K562 (cell line): ENCODE measurements at regions not wholly inside any gene's neighbourhood (a gene's known extent, or its start where the extent isn't known, plus 50 kb on each side); places are given as distances from the start of the nearest gene placed in this dataset.

ENCODE experiments used
- ATAC-seq: fragments of 200-7000 bp; cut with Tn5 transposase; 3 replicates; pipeline ENCODE4 v1.9.1; 2020; ENCODE audit warnings: moderate library complexity
- BruUV-seq: library from RNA; stranded (reverse); fragments of 400-500 nt; replicated peaks from 2 replicates; lab custom pipeline; 2021; lab: Mats Ljungman, UMichigan
- CTCF ChIA-PET: fragments of 300-600 bp; formaldehyde crosslinking; extraction: SDS; loops from one replicate; lab custom pipeline; 2021; ENCODE audit warnings: low intra/inter-chr PET ratio; lab: Yijun Ruan, JAX
- POLR2A ChIA-PET: fragments of 300-600, 350-650 bp; sonication (Branson Sonifier 250); formaldehyde crosslinking; extraction: SDS; loops from one replicate; lab custom pipeline; 2021; ENCODE audit warnings: antibody characterized with exemption, inconsistent platforms; lab: Yijun Ruan, JAX
- DNase-seq, 4 experiments: peaks; one replicate each; pipeline versions ENCODE4 v3.0.0 to v3.0.0-alpha.2; 2011 to 2018; ENCODE audit warnings: low spot score in 3 of 4, mixed read lengths in 3 of 4; ENCODE audit errors: extremely low read depth in 1 of 4
- FAIRE-seq: peaks from 2 replicates; lab custom pipeline; 2011; peaks lifted over from hg19 to GRCh38; lab: Jason Lieb, UNC
- H2AFZ ChIP-seq: 2 replicates; pipeline ENCODE4 v1.6.0; 2011; ENCODE audit warnings: low read depth, low read length, control low read depth, inconsistent platforms
- H3K27ac ChIP-seq: fragments of 200-600 bp; 3 replicates; pipeline ENCODE4 v1.8.0; 2011; ENCODE audit warnings: low read depth, mild to moderate bottlenecking, control low read depth, inconsistent platforms, low read length, moderate library complexity, mixed read lengths; ENCODE audit errors: extremely low read depth
- H3K27me3 ChIP-seq, 2 experiments: fragments of 300-600 bp in 1 of 2; 2 replicates in 1 of 2; 3 replicates in 1 of 2; pipeline versions ENCODE4 v1.6.0 to v1.8.0; 2011; ENCODE audit warnings: inconsistent platforms in 2 of 2, low read length in 2 of 2, mild to moderate bottlenecking in 1 of 2, mixed read lengths in 1 of 2, moderate library complexity in 1 of 2; ENCODE audit not compliant: control insufficient read depth in 2 of 2, insufficient read depth in 2 of 2
- H3K36me3 ChIP-seq: fragments of 300-600 bp; 3 replicates; pipeline ENCODE4 v1.8.0; 2011; ENCODE audit warnings: mild to moderate bottlenecking, low read length, inconsistent platforms; ENCODE audit not compliant: control insufficient read depth, insufficient read depth
- H3K4me1 ChIP-seq, 2 experiments: fragments of 200-600 bp in 1 of 2; replicated peaks in 1 of 2; 2 replicates in 1 of 2; 3 replicates in 1 of 2; pipeline versions ENCODE4 v1.5.1 to v1.8.0; 2011; ENCODE audit warnings: inconsistent platforms in 2 of 2, low read length in 2 of 2, mild to moderate bottlenecking in 1 of 2, mixed read lengths in 1 of 2, moderate library complexity in 1 of 2; ENCODE audit not compliant: control insufficient read depth in 2 of 2, insufficient read depth in 2 of 2
- H3K4me2 ChIP-seq: 2 replicates; pipeline ENCODE4 v1.6.1; 2011; ENCODE audit warnings: low read length, control low read depth, inconsistent platforms, mixed read lengths; ENCODE audit not compliant: insufficient read depth
- H3K4me3 ChIP-seq: fragments of 200-600 bp; sonication (generic), shearing (Covaris generic); 2 replicates; pipeline ENCODE4 v1.5.1; 2016; ENCODE audit warnings: control low read depth, inconsistent platforms
- H3K79me2 ChIP-seq: fragments of 200-600 bp; 3 replicates; pipeline ENCODE4 v1.8.0; 2011; ENCODE audit warnings: low read length, inconsistent platforms; ENCODE audit not compliant: control insufficient read depth, insufficient read depth
- H3K9ac ChIP-seq, 2 experiments: 2 replicates each; pipeline versions ENCODE4 v1.6.0 to v1.6.1; 2011; ENCODE audit warnings: low read depth in 2 of 2, low read length in 2 of 2, control low read depth in 1 of 2, inconsistent platforms in 1 of 2, mild to moderate bottlenecking in 1 of 2, mixed read lengths in 1 of 2; ENCODE audit not compliant: insufficient read depth in 1 of 2
- H3K9me1 ChIP-seq: one replicate; pipeline ENCODE4 v1.6.0; 2011; ENCODE audit warnings: inconsistent platforms, mild to moderate bottlenecking, low read length, moderate library complexity; ENCODE audit not compliant: control insufficient read depth, insufficient read depth
- H3K9me3 ChIP-seq: replicated peaks from 2 replicates; pipeline ENCODE4 v1.5.1; 2011; ENCODE audit warnings: low read depth, low read length, inconsistent platforms; ENCODE audit not compliant: control insufficient read depth, insufficient read depth
- H4K20me1 ChIP-seq: replicated peaks from 2 replicates; pipeline ENCODE4 v1.6.1; 2011; ENCODE audit warnings: low read length, inconsistent platforms, mixed read lengths; ENCODE audit not compliant: control insufficient read depth, insufficient read depth
- ADNP ChIP-seq: fragments of 200-800 bp; sonication (Bioruptor generic); IDR thresholded peaks from 2 replicates; pipeline ENCODE4 v1.6.1; 2016; ENCODE audit warnings: missing genetic modification characterization, missing compliant biosample characterization
- ARID1B ChIP-seq: fragments of 450-650 bp; IDR thresholded peaks from 2 replicates; pipeline ENCODE4 v1.6.1; 2016; ENCODE audit warnings: antibody characterized with exemption, mild to moderate bottlenecking, inconsistent platforms
- ASH1L ChIP-seq: fragments of 450-650 bp; IDR thresholded peaks from 2 replicates; pipeline ENCODE4 v1.6.1; 2018; ENCODE audit warnings: borderline replicate concordance, mild to moderate bottlenecking, low read depth; ENCODE audit not compliant: partially characterized antibody
- CBFA2T2 ChIP-seq: fragments of 450-650 bp; conservative IDR thresholded peaks from 2 replicates; pipeline ENCODE4 v1.6.1; 2017; ENCODE audit warnings: mild to moderate bottlenecking
- CBFA2T3 ChIP-seq: fragments of 450-650 bp; IDR thresholded peaks from 2 replicates; pipeline ENCODE4 v1.6.1; 2017
- DMBX1 ChIP-seq: fragments of 250-450 bp; sonication (Bioruptor Pico); IDR thresholded peaks from 2 replicates; pipeline ENCODE4 v1.8.0; 2022; ENCODE audit warnings: inconsistent platforms, mild to moderate bottlenecking, moderate library complexity, borderline replicate concordance
- DPF2 ChIP-seq: fragments of 450-650 bp; IDR thresholded peaks from 2 replicates; pipeline ENCODE4 v1.6.1; 2016
- HLTF ChIP-seq: fragments of 450-650 bp; IDR thresholded peaks from 2 replicates; pipeline ENCODE4 v1.6.1; 2016
- KDM1A ChIP-seq, 2 experiments: fragments of 450-650 bp; IDR thresholded peaks; 2 replicates each; pipeline ENCODE4 v1.6.1; 2016; ENCODE audit warnings: mild to moderate bottlenecking in 2 of 2
- MAFG ChIP-seq: fragments of 450-650 bp; conservative IDR thresholded peaks from 2 replicates; pipeline ENCODE4 v1.6.1; 2016; ENCODE audit warnings: missing genetic modification characterization, missing compliant biosample characterization
- PBX2 ChIP-seq, 2 experiments: IDR thresholded peaks in 1 of 2; conservative IDR thresholded peaks in 1 of 2; 2 replicates each; pipeline ENCODE4 v1.6.1; 2016; ENCODE audit warnings: low read depth in 2 of 2, mild to moderate bottlenecking in 1 of 2, missing compliant biosample characterization in 1 of 2, missing genetic modification characterization in 1 of 2, moderate library complexity in 1 of 2
- RBM25 ChIP-seq: fragments of 200-400 bp; formaldehyde crosslinking; IDR thresholded peaks from 2 replicates; pipeline ENCODE4 v1.6.1; 2018; ENCODE audit warnings: low read length, low read depth, moderate library complexity; ENCODE audit not compliant: severe bottlenecking
- RCOR1 ChIP-seq, 2 experiments: IDR thresholded peaks; 2 replicates each; pipeline ENCODE4 v1.6.1; 2012; ENCODE audit warnings: low read depth in 2 of 2, low read length in 2 of 2, borderline replicate concordance in 1 of 2, improper control_type of control experiment in 1 of 2
- SNRNP70 ChIP-seq: fragments of 200-400 bp; formaldehyde crosslinking; optimal IDR thresholded peaks from 2 replicates; pipeline ENCODE3; 2017; ENCODE audit warnings: low read depth, low read length
- TAL1 ChIP-seq: fragments of 450-650 bp; IDR thresholded peaks from 2 replicates; pipeline ENCODE4 v1.6.1; 2016; ENCODE audit warnings: mild to moderate bottlenecking
- TCF3 ChIP-seq: sonication (generic); formaldehyde crosslinking; IDR thresholded peaks from 2 replicates; pipeline ENCODE4 v1.4.0; 2020; ENCODE audit warnings: mild to moderate bottlenecking, missing genetic modification reagents
- TEAD4 ChIP-seq, 2 experiments: sonication (generic) in 1 of 2; formaldehyde crosslinking in 1 of 2; IDR thresholded peaks; 2 replicates each; pipeline versions ENCODE4 v1.6.1 to v1.8.0; 2012 to 2022; ENCODE audit warnings: borderline replicate concordance in 1 of 2, inconsistent platforms in 1 of 2, low read length in 1 of 2, mild to moderate bottlenecking in 1 of 2, missing genetic modification reagents in 1 of 2
- ZFP36 ChIP-seq: fragments of 150-350 bp; IDR thresholded peaks from 2 replicates; pipeline ENCODE4 v1.6.1; 2018; ENCODE audit warnings: low read length, low read depth; ENCODE audit not compliant: partially characterized antibody
- WGBS: fragments of 100-300 bp; shearing (Covaris generic); methylation state at CpG from one replicate; pipeline ENCODE4 v1.1.6; 2016; ENCODE audit warnings: low coverage, mixed read lengths; ENCODE audit not compliant: insufficient coverage; ENCODE audit errors: missing lambda C conversion rate; 5-methylcytosine and 5-hydroxymethylcytosine counted together
- in situ Hi-C: fragments of 300-500 bp; cut with MboI; formaldehyde crosslinking; loops from 4 replicates; pipeline ENCODE4 v1.15.0; 2018; ENCODE audit warnings: inconsistent platforms, mixed read lengths
- intact Hi-C: fragments of 100-400 bp; cut with micrococcal nuclease; formaldehyde crosslinking; loops from 2 replicates; pipeline ENCODE4 v1.14.2; 2022

DNA sequence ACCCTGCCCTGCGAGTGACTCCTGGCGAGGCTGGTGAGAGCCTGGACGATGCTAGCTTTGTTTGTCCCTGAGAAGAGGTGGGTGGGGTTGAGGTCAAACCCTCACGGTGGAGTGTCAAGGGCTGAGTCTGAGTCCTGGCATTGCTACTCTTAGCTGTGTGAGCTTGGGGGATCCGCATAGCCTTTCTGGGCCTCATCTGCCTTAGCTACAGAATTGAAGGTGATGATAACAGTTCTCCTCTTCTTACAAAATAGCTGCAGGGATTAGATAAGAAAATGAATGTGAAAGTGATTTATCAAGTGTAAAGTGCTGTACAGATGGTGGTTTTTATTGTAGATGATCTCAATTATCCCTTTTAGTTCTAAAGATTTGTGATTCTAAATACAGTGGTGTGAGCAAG is 144.6 kb downstream of the LPIN1 start:
- WGBS, result 37% methylated on average over 5 of the region's 5 CpGs
- Histone ChIP-seq H3K79me2 (no peaks in the 10 kb centered on the region), H3K9me1 (no peaks in the 10 kb centered on the region), H3K27me3 (no peaks in the 10 kb centered on the region), H3K9ac (no peak overlapping the region), H3K9me3 (peaks cover 3% of the 10 kb centered on the region), H3K27ac (no peak overlapping the region), H4K20me1 (no peaks in the 10 kb centered on the region), H3K4me2 (no peak overlapping the region), H3K4me1 (no peaks in the 10 kb centered on the region; a peak in 1 of 5 replicates), H2AFZ (no peak overlapping the region), H3K4me3 (no peak overlapping the region), H3K36me3 (no peaks in the 10 kb centered on the region)
- FAIRE-seq (no peak), DNase-seq (no peak), ATAC-seq (no peak)
- BruUV-seq, result no TSS peak
- ChIA-PET POLR2A (no interaction called here), CTCF (interaction anchor here (0.7 kb wide), 1 partner anchor 1218 kb away, joined by 3 read pairs; no protein-coding TSS in a partner anchor)
- in situ Hi-C loops (no loop called here), intact Hi-C loops (no loop called here)
- peak; percentile 57 for TF ChIP-seq CBFA2T2
- TF ChIP-seq KDM1A (IDR thresholded peaks at IDR 0.05), result 0 out of 4 replicates have a peak, but pooled peaks of 1 of the 2 experiments have one; percentile 33
- peak; percentile 29 for TF ChIP-seq RBM25
- TF ChIP-seq TAL1, result peak; percentile 60
- TF ChIP-seq RCOR1 (IDR thresholded peaks at IDR 0.05; ENCODE audit: borderline replicate concordance in 1 of 2, low read depth in 2 of 2, low read length in 2 of 2), result peak in 1 of 2 experiments; percentile 59; a peak in 1 of 4 replicates
- no peak for TF ChIP-seq MAFG (tag)
- peak; percentile 58 for TF ChIP-seq ZFP36
- TF ChIP-seq DPF2, result no peak
- TF ChIP-seq CBFA2T3, result peak; percentile 73
- TF ChIP-seq DMBX1, result no peak
- TF ChIP-seq PBX2 (CRISPR knock-in tag; IDR thresholded peaks at IDR 0.05; ENCODE audit: low read depth), result no peak
- TF ChIP-seq PBX2 (tag; conservative IDR thresholded peaks at IDR 0.05; ENCODE audit: low read depth), result peak; percentile 50; the same call in 1 of the 2 replicates
- 0 out of 2 replicates have a peak, but pooled peaks have one; percentile 29 for TF ChIP-seq ARID1B
- peak; percentile 34; the same call in 1 of the 2 replicates for TF ChIP-seq TCF3 (CRISPR knock-in tag)
- TF ChIP-seq ADNP (tag), result peak; percentile 58
- TF ChIP-seq SNRNP70, result no peak
- peak; percentile 56 for TF ChIP-seq TEAD4 (IDR thresholded peaks at IDR 0.05; ENCODE audit: low read length)
- no peak for TF ChIP-seq TEAD4 (CRISPR knock-in tag; IDR thresholded peaks at IDR 0.05; ENCODE audit: borderline replicate concordance)
- no peak for TF ChIP-seq HLTF
- TF ChIP-seq ASH1L, result no peak
